Urinary bladder (tissue), 3 donors: ENCODE measurements at regions not wholly inside any gene's neighbourhood (a gene's known extent, or its start where the extent isn't known, plus 50 kb on each side); places are given as distances from the start of the nearest gene placed in this dataset.
A peak's percentile ranks its signal among the peaks of the same experiment; 100 is the strongest.

Experiments used
- DNase-seq: peaks from one replicate; pipeline ENCODE4 v3.0.0-alpha.2; 2015; ENCODE audit errors: extremely low spot score
- H3K27ac ChIP-seq: one replicate; pipeline ENCODE4 v1.5.1; 2013; ENCODE audit warnings: low read depth, mild to moderate bottlenecking, moderate library complexity
- H3K36me3 ChIP-seq: one replicate; pipeline ENCODE4 v1.6.1; 2013; ENCODE audit warnings: mild to moderate bottlenecking, moderate library complexity; ENCODE audit not compliant: insufficient read depth
- H3K4me1 ChIP-seq: one replicate; pipeline ENCODE4 v1.6.1; 2013; ENCODE audit warnings: mild to moderate bottlenecking, moderate library complexity; ENCODE audit not compliant: insufficient read depth
- H3K4me3 ChIP-seq: one replicate; pipeline ENCODE4 v1.5.1; 2013; ENCODE audit warnings: low read depth, low read length
- WGBS: extraction: QIAGEN DNeasy Blood & Tissue Kit; methylation state at CpG from one replicate; pipeline ENCODE4 v1.1.7; 2013; 5-methylcytosine and 5-hydroxymethylcytosine counted together
- donor health status: healthy with polysubstance abuse.
- donor health status: healthy.

DNA sequence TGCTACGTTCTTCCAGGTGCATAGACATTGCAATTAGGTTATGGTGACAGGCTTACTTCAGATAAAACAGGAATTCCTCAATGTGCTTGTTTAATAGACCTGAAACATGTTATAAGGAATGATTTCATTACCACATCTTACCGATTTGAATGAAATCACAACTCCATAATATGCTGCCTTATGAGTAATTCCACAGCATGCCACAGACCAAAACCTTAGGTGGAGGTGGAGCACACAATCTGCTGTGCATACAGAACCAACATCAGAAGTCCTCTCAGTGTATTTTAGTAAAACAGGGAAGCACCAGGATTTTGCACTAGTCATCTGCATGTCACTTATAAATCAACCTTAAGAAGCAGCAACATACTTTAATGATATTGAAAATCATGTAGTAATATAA lies 148.9 kb upstream of the TSHZ2 start:
- no peaks in the 10 kb centered on the region for H3K4me1 ChIP-seq
- no peak for DNase-seq
- no peak overlapping the region for H3K27ac ChIP-seq
- WGBS: 78% methylated on average over 2 of the region's 2 CpGs
- no peak overlapping the region for H3K4me3 ChIP-seq
- no peaks in the 10 kb centered on the region for H3K36me3 ChIP-seq

DNA sequence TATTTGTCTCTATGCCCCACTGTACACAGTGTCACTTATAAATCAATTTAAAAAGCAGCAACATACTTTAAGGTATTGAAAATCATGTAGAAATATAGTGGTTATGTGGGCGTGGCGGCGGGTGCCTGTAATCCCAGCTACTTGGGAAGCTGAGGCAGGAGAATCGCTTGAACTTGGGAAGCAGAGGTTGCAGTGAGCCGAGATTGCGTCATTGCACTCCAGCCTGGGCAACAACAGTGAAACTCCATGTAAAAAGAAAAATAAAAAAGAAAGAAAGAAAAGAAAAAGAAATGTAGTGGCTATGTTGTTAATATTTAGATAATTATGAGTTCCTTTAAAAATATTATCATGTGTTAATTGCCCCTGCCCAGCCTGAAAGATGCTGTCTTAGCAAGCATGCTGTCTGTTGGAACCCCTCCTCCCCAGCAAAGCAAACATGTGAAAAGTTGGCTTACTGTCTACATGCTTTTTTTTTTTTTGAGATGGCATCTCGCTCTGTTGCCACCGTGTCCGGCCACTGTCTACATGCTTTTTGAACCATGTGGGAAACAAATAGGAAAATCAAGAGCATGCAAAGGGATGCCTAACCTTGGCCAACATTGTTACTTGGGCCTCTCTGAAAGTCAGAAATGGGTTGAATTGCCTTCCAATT lies 151.4 kb upstream of the TSHZ2 start:
- H3K36me3 ChIP-seq: no peaks in the 10 kb centered on the region
- DNase-seq: no peak
- WGBS: 95% methylated on average over 9 of the region's 9 CpGs
- no peak overlapping the region for H3K4me3 ChIP-seq
- no peaks in the 10 kb centered on the region for H3K4me1 ChIP-seq
- H3K27ac ChIP-seq: no peak overlapping the region

DNA sequence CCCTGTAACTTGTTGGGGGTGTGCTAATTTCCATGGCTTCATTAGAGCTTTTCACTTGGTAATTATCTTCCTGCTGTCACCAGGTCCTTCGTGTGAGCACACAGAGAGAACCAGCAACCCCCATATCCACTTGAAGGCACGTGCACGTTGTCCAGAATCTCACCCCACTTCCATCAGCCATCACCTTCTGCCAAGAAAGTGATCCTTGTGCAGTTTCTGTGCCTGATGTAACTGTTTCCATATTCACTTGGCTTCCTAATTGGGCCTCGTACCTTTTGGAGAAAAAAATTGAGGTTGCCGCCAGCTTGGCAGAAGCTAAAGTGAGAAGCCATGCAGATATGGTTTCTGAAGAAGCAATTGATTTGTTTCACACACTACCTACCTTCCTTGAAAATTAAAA lies 153.7 kb upstream of the TSHZ2 start:
- Histone ChIP-seq H3K27ac (no peak overlapping the region), H3K36me3 (no peaks in the 10 kb centered on the region), H3K4me1 (no peaks in the 10 kb centered on the region), H3K4me3 (no peak overlapping the region)
- no peak for DNase-seq
- WGBS: 85% methylated on average over 5 of the region's 5 CpGs

DNA sequence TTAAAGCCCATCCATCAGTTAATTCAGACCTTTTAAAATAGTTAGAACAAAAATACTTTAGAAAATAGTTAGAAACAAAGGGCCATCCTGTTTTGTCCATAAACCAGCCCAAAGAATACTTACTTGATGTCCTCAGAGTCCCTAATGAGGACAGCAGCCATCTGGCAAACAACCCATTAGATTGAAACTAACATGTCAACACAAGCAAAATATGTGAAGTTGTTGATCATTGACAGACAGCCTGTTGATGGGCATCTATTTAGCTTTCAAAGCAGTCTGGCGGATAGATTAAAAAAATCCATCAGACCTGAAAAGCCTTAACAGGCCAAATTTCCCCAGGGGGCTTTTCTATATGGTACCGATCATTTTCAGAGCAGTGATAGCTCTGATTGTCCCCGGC lies 154.2 kb upstream of the TSHZ2 start:
- no peak for DNase-seq
- H3K36me3 ChIP-seq: no peaks in the 10 kb centered on the region
- H3K4me3 ChIP-seq: no peak overlapping the region
- H3K27ac ChIP-seq: no peak overlapping the region
- H3K4me1 ChIP-seq: no peaks in the 10 kb centered on the region
- WGBS: 96% methylated on average over 3 of the region's 3 CpGs

DNA sequence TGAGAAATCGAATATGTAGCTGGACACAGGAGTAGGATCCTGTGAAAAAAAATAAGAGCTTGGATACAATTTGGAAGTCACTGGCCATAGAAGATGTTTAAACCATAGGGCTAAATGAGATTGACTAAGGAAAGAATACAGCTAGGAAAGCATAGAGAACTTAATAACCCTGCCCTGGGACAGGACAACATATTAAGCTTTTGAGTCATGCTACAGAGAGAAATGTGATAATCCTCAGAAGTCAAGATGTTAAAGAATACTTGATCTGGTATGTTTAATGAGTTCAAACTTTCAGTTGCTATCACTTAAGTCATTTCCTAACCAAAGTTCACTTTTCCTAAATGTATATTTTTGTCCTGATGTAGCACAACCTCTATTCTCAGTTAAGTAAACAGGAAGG lies 154.6 kb upstream of the TSHZ2 start:
- 84% methylated on average over 1 of the region's 1 CpG for WGBS
- H3K4me3 ChIP-seq: no peak overlapping the region
- DNase-seq: no peak
- no peak overlapping the region for H3K27ac ChIP-seq
- H3K36me3 ChIP-seq: no peaks in the 10 kb centered on the region
- no peaks in the 10 kb centered on the region for H3K4me1 ChIP-seq

DNA sequence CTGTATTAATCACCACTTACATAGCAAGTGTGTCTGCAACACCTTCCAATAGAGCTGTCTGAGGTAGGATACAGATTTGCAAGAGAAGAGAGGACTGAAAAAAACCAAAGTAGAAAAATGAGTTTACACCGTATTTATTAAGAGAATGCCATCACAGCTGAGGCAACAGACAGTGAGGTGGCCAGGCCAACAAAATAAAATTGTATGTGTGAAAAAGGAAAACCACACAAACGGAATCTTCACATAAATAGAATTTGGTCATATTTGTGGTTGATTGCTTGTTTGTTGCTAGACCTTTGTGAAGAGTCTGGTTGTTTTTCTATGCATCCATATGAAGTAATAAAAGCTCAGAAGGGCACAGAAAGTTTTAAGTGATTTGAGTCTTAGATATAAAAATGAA lies 157.8 kb upstream of the TSHZ2 start:
- Histone ChIP-seq H3K36me3 (no peaks in the 10 kb centered on the region), H3K4me1 (no peaks in the 10 kb centered on the region), H3K27ac (no peak overlapping the region), H3K4me3 (no peak overlapping the region)
- 69% methylated on average over 2 of the region's 2 CpGs for WGBS
- no peak for DNase-seq

DNA sequence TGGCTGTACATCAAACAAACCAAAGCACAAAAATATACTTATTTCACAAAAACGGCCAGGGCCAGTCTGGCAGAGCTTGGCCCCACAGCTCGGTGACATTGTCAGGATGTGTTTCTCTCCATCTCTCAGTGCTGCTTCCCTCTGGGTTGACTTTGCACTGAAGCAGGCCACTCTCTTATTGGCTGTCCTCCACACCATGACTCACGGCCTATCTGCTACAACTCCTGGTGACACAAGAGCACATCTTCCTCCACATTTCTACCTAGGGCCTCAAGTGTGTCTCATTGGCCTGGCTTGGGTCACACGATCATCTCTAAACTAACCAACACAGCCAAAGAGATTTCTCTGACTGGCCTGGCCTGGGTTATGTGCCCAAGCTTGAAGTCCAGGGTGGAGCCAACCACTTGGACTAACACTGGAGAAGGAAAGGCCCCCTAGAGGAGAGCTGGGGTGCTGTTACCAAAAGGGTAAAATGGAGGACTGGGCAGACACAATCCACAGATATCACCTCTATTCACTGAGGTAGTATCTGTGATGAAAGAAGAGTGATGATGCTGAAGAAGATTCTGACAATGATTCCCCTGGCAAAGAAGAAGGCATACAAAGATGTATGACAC lies 159.8 kb upstream of the TSHZ2 start:
- 95% methylated on average over 4 of the region's 4 CpGs for WGBS
- H3K4me1 ChIP-seq: no peaks in the 10 kb centered on the region
- H3K36me3 ChIP-seq: no peaks in the 10 kb centered on the region
- no peak for DNase-seq
- no peak overlapping the region for H3K27ac ChIP-seq
- no peak overlapping the region for H3K4me3 ChIP-seq

DNA sequence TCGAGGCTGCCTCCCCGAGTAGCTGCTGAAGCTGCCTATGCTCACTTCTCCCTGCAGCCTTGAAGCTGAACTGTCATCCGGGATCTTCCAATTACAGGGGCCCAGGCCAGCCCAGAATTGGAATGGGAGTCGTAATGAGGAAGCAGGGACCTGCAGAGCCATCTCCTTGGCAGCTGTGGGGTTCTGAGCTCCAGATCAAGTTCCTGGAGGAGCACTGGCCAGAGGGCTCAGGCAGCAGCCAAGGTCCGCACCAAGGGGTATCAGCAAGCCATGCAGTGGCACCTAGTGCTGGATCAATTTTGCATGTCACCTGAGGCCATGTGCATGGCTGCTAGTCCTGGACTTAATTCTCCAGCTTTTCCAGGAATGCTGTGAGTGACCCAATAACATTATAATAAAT lies 163.2 kb upstream of the TSHZ2 start:
- DNase-seq: no peak
- no peak overlapping the region for H3K27ac ChIP-seq
- H3K4me1 ChIP-seq: no peaks in the 10 kb centered on the region
- WGBS: 74% methylated on average over 5 of the region's 5 CpGs
- H3K36me3 ChIP-seq: no peaks in the 10 kb centered on the region
- no peak overlapping the region for H3K4me3 ChIP-seq

DNA sequence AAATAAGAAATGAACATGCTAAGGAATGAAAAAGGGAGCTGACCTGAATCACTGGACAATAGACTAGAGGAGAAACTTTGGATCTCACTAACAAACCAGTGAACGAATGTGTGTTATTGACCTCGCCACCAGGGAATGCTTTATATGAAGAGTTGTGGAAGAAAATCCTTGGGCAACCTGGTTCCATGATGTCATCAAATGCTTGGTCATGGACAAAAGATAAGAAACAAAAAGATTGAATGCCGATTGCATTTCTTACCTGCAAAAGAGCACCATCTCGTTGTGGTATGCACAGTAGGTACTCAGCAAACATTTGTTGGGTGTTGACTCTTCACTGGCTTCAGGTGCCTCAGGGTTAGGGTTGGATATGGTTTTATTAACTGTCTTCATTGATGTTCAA lies 165.2 kb upstream of the TSHZ2 start:
- no peak overlapping the region for H3K27ac ChIP-seq
- no peaks in the 10 kb centered on the region for H3K36me3 ChIP-seq
- no peak for DNase-seq
- 91% methylated on average over 4 of the region's 4 CpGs for WGBS
- no peaks in the 10 kb centered on the region for H3K4me1 ChIP-seq
- no peak overlapping the region for H3K4me3 ChIP-seq

DNA sequence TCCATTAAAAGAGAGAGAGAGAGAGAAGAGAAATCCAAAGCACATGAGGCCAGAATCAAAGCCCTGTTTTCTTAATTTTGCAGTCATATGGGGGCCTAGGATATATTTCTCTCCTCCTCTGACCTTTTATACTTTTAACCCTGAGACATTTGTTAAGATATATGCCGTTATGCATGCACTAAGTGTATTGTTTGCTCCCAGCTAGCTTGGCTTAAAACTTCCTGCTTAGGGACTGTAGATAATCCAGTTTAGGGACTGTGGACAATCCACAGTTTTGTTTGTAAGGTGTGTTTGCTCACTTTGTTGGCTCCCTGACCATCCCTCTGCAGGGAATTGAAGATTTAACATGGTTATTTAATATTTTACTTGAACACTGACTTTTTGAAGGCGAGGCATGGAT lies 166.3 kb upstream of the TSHZ2 start:
- WGBS: 62% methylated on average over 2 of the region's 2 CpGs
- no peak for DNase-seq
- H3K4me1 ChIP-seq: no peaks in the 10 kb centered on the region

DNA sequence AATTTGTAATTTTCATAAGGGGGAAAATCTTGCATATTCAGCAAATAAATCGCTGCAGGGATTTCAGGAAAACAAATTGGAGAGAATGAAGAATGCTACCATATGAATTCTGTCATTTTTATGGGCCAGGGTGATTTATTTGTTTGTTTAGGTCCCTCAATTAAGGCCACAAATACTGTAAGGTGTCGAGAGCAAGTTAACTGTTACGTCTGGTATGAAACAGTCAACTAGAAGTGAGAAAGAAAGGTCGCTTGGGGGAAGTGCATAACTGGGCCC lies 166.9 kb upstream of the TSHZ2 start:
- WGBS: 79% methylated on average over 4 of the region's 4 CpGs
- no peak overlapping the region for H3K4me3 ChIP-seq
- DNase-seq: no peak
- no peaks in the 10 kb centered on the region for H3K4me1 ChIP-seq
- H3K27ac ChIP-seq: no peak overlapping the region
- no peaks in the 10 kb centered on the region for H3K36me3 ChIP-seq

More for the DNA sequence above, 166.3 kb upstream of the TSHZ2 start:
- Histone ChIP-seq H3K36me3 (no peaks in the 10 kb centered on the region), H3K4me3 (no peak overlapping the region), H3K27ac (no peak overlapping the region)

DNA sequence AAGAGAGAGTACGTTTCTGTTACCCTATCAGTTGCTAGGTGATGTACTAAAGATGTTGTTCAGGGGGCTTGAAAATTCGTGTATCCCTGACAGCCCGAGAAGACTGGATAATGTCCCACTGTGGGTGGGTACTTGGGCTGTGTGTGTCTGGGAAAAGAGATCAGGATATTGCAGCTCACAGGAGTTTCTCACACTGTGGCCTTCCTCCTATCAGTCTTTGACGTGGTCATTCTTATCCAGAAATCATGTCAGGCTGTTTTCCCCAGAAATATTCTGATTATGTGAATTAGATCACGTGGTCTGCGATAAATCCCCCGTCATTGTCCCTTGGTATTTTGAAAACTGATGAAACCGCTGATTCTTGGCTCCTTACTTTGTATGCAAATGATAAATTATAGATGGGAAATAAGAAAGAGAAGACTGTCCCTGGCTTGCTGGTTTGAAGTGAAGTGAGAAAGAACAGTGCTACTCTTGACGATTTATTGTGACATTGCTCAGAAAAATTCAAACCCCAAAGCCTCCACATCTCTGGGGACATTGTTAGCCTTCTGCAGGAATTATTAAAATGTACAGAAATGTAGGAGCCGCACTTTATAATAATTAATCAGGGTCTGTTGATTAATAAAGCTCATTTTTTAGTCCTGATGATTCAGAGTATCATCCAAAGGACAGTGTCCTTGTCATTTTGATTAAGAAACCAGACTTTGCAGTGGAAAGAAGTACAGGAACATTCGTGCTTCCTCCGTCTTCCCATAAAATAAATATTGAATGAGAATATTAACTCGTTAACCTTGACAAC lies 167.5 kb upstream of the TSHZ2 start:
- Histone ChIP-seq H3K27ac (no peak overlapping the region), H3K4me1 (no peaks in the 10 kb centered on the region), H3K36me3 (no peaks in the 10 kb centered on the region), H3K4me3 (no peak overlapping the region)
- WGBS: 76% methylated on average over 13 of the region's 13 CpGs
- DNase-seq: no peak

DNA sequence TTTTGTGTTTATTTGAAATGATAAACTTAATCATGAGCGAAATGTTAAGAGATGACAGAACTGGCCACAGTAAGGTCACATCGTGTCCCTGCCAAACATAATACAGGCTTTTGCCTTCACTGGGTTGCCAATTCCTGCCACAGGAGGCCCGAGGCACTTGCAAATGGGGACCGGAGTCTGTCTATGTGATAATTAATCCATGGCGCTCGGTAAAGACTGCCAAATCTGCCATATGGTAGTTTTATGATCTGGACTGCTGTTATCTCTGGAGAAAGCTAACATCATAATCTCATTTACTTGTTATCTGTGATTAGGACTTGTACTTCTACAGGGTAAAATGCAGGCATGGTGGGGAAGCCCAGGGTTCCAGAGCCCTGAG lies 170.5 kb upstream of the TSHZ2 start:
- Histone ChIP-seq H3K36me3 (no peaks in the 10 kb centered on the region), H3K27ac (no peak overlapping the region), H3K4me1 (no peaks in the 10 kb centered on the region), H3K4me3 (no peak overlapping the region)
- peak; percentile 52 for DNase-seq
- 22% methylated on average over 6 of the region's 6 CpGs for WGBS
